ENCODE measurements at regions not wholly inside any gene's neighbourhood (a gene's known extent, or its start where the extent isn't known, plus 50 kb on each side); places are given as distances from the start of the nearest gene placed in this dataset.
"Not testable (repeated sequence)": the region's sequence is repeated elsewhere in the genome, so short reads cannot be mapped to it uniquely, and the experiment has no call there.

GRCh38 chr5:20711520-20712155, 723.6 kb upstream of the CDH18 start:
- TF ChIP-seq EZH2phosphoT487, CTCF (IDR thresholded peaks at IDR 0.05): not testable (repeated sequence)

Data from neural progenitor cell (in vitro differentiated cells).